OCI-LY7 (cell line): ENCODE measurements at regions not wholly inside any gene's neighbourhood (a gene's known extent, or its start where the extent isn't known, plus 50 kb on each side); places are given as distances from the start of the nearest gene placed in this dataset.

Source experiments
- EZH2phosphoT487 ChIP-seq: fragments of 200-600 bp; sonication (generic); IDR thresholded peaks from 2 replicates; pipeline ENCODE4 v1.6.1; 2018; ENCODE audit warnings: low read depth, borderline replicate concordance, mild to moderate bottlenecking, mixed run types, antibody characterized with exemption, low read length, moderate library complexity, mixed read lengths
- TF ChIP-seq, protein P1 (sequence below): fragments of 200-600 bp; sonication (generic); conservative IDR thresholded peaks from 2 replicates; pipeline ENCODE4 v1.5.1; 2014; ENCODE audit warnings: mild to moderate bottlenecking, antibody characterized with exemption, low read length, moderate library complexity, mixed read lengths

DNA sequence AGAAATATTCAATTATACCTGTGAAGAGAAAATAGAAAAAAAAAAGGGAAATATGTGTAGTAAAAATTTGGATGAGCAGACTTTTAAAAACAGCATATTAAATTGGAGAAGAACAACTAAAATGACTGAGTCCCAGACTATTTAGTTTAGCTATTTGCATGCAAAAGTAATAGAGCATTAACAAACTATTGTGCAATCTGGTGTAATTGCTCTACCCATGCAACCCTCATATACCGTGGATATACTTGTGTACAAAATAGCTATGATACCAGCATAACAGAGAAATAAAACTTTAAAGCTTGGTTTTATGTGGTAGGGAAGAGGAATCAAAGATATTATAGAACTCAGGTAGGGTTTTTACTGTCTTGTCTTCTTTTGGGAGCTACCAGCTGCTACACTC lies 78.7 kb upstream of the PRDM9 start:
- TF ChIP-seq, protein P1, sequence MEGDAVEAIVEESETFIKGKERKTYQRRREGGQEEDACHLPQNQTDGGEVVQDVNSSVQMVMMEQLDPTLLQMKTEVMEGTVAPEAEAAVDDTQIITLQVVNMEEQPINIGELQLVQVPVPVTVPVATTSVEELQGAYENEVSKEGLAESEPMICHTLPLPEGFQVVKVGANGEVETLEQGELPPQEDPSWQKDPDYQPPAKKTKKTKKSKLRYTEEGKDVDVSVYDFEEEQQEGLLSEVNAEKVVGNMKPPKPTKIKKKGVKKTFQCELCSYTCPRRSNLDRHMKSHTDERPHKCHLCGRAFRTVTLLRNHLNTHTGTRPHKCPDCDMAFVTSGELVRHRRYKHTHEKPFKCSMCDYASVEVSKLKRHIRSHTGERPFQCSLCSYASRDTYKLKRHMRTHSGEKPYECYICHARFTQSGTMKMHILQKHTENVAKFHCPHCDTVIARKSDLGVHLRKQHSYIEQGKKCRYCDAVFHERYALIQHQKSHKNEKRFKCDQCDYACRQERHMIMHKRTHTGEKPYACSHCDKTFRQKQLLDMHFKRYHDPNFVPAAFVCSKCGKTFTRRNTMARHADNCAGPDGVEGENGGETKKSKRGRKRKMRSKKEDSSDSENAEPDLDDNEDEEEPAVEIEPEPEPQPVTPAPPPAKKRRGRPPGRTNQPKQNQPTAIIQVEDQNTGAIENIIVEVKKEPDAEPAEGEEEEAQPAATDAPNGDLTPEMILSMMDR, result no peak
- TF ChIP-seq EZH2phosphoT487, result no peak
